ENCODE measurements at regions not wholly inside any gene's neighbourhood (a gene's known extent, or its start where the extent isn't known, plus 50 kb on each side); places are given as distances from the start of the nearest gene placed in this dataset.

DNA sequence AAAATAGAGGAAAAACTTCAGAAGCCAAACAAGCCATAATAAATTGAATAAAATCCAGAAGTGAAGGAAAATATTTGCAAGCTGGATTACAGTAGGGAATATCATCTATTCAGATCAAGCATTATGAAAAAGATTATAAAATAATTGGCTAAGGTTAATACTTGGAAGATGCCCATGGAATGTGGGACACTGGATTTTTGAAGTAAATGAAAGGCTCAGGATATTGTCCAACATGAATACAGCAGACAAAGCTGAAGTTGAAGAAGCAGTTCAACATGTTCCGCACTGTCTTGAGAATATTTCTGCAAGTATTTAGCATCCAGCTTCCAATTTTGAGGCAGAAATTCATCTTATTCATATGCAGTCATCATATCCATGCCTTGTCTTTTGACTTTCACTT, 1278.4 kb upstream of the GJE1 start:
- intact Hi-C loops (cut with DNase I; ENCODE audit: low total_unique reads) = no loop called here

DNA sequence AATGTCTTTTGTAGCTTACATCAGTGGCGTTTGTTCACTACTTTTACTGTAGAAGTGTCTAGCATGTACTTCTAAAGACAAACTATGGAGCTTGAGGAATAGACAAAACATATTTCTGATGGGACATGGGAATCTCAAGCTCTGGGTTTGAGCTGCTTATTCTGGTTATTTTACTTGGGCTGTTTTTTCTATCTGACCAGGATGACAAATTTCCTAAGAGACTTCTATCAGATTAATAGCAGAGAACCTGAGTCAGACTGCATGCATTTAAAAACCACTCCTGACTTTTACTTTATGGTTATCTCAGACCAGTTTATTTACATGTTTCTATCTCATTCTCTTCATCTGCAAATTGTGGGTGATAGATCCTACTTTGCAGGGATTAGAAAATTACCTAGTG, 1282.3 kb upstream of the GJE1 start:
- no peaks in the 10 kb centered on the region for H3K9me3 ChIP-seq
- no peaks in the 10 kb centered on the region for H3K36me3 ChIP-seq (ENCODE audit: low read depth, missing control alignments)
- 81 to 97% methylated on average over 1 of the region's 1 CpG for WGBS, 2 donors
- no peaks in the 10 kb centered on the region for H3K4me1 ChIP-seq
- no peak overlapping the region for H3K4me3 ChIP-seq
- H3K27ac ChIP-seq = no peak overlapping the region
- DNase-seq = no peak
- intact Hi-C loops (cut with DNase I; ENCODE audit: low total_unique reads) = no loop called here
- no peaks in the 10 kb centered on the region for H3K27me3 ChIP-seq
- TF ChIP-seq POLR2A (IDR thresholded peaks at IDR 0.05) = no peak
- TF ChIP-seq, protein P1, sequence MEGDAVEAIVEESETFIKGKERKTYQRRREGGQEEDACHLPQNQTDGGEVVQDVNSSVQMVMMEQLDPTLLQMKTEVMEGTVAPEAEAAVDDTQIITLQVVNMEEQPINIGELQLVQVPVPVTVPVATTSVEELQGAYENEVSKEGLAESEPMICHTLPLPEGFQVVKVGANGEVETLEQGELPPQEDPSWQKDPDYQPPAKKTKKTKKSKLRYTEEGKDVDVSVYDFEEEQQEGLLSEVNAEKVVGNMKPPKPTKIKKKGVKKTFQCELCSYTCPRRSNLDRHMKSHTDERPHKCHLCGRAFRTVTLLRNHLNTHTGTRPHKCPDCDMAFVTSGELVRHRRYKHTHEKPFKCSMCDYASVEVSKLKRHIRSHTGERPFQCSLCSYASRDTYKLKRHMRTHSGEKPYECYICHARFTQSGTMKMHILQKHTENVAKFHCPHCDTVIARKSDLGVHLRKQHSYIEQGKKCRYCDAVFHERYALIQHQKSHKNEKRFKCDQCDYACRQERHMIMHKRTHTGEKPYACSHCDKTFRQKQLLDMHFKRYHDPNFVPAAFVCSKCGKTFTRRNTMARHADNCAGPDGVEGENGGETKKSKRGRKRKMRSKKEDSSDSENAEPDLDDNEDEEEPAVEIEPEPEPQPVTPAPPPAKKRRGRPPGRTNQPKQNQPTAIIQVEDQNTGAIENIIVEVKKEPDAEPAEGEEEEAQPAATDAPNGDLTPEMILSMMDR (IDR thresholded peaks at IDR 0.05) = no peak

More for the DNA sequence above, 1278.4 kb upstream of the GJE1 start:
- WGBS, 2 donors = 63 to 67% methylated on average over 1 of the region's 1 CpG
- Histone ChIP-seq H3K9me3 (no peaks in the 10 kb centered on the region), H3K4me3 (no peak overlapping the region), H3K36me3 (ENCODE audit: low read depth, missing control alignments) (no peaks in the 10 kb centered on the region), H3K27ac (no peak overlapping the region), H3K4me1 (no peaks in the 10 kb centered on the region), H3K27me3 (no peaks in the 10 kb centered on the region)
- no peak for DNase-seq
- TF ChIP-seq, protein P1 (IDR thresholded peaks at IDR 0.05) = no peak
- TF ChIP-seq POLR2A (IDR thresholded peaks at IDR 0.05) = no peak

DNA sequence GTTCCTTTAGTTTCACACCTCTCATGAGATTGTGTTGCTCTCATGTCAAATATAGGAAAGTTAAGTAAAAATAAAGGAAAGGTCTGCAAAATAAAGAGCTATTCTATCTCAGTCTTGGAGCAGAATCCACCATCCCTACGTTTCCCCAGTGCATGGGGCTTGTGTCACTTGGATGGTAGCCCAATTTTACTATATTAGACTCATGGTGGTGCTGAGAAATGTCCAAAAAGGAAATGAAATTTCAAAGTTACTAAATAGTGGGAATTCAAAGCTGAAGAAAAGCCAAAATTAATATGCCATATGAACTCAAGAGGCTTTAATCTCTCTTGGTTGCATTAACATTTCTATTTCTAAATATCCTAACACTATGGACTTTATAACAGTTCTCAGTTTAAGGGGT, 1283.3 kb upstream of the GJE1 start:
- Histone ChIP-seq H3K36me3 (ENCODE audit: low read depth, missing control alignments) (no peaks in the 10 kb centered on the region), H3K4me3 (no peak overlapping the region), H3K9me3 (no peaks in the 10 kb centered on the region), H3K27ac (no peak overlapping the region), H3K27me3 (no peaks in the 10 kb centered on the region), H3K4me1 (no peaks in the 10 kb centered on the region)
- no peak for TF ChIP-seq POLR2A (IDR thresholded peaks at IDR 0.05)
- TF ChIP-seq, protein P1 (IDR thresholded peaks at IDR 0.05) = no peak
- WGBS, 2 donors = 67% methylated on average over 1 of the region's 1 CpG
- intact Hi-C loops (cut with DNase I; ENCODE audit: low total_unique reads) = no loop called here
- DNase-seq = no peak

DNA sequence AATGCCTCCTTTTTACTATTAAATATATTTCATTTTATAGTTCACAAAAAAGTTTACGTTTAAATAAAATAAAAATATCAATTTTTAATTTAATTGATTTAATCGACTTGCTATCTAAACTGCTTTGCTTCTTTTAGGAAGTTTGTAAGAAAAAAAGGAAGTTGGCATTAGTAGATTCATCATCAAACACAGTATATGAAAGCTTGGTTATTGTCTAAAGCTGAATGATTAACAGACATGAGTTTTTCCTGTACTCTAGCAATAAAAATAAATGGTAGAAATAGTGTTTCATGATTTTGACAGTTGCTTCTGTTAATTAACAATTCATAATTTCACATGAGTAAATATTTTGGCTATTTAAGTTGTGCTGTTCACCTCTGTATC, 1285.5 kb upstream of the GJE1 start:
- TF ChIP-seq, protein P1 (IDR thresholded peaks at IDR 0.05) = no peak
- TF ChIP-seq POLR2A (IDR thresholded peaks at IDR 0.05) = no peak
- intact Hi-C loops (cut with DNase I; ENCODE audit: low total_unique reads) = no loop called here
- H3K4me3 ChIP-seq = no peak overlapping the region
- H3K36me3 ChIP-seq (ENCODE audit: low read depth, missing control alignments) = no peaks in the 10 kb centered on the region
- WGBS, 2 donors = 77 to 89% methylated on average over 2 of the region's 2 CpGs
- no peaks in the 10 kb centered on the region for H3K9me3 ChIP-seq
- no peaks in the 10 kb centered on the region for H3K4me1 ChIP-seq
- H3K27ac ChIP-seq = no peak overlapping the region
- no peaks in the 10 kb centered on the region for H3K27me3 ChIP-seq
- DNase-seq = no peak

DNA sequence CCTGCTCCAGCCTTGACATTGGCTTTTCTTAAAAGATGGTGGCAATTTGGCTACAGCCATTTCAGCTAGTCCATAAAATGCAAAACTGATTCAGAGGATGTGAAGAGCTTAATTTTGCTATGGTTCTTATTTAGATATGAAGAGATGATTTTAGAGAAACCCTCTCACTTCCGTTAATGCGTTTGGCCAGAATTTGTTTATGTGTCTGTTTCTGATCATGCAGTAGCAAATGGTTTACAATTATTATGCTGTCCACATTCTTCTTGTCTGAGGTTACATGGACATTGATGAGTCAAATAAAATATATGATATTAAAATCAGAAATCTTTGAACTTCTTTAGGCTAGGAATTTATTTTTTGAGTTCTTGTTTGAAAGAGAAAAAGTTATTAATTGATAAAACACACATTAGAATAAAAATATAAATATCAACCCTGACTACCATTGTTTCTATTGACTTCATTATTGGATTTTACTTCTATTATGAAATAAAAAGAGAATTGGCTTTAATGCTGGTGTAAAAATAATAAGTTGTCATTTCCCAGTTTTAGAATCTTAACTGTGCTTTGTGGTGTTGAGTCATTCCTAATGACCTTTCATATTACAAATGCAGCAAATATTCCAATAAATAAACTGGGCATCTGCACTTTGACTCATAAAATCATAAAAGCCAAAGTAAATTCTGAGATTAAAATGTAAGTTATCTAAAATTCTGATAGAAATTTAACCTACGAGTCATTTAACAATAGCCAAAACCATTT, 1286.0 kb upstream of the GJE1 start:
- Histone ChIP-seq H3K27me3 (no peaks in the 10 kb centered on the region), H3K27ac (no peak overlapping the region), H3K4me3 (no peak overlapping the region), H3K4me1 (no peaks in the 10 kb centered on the region), H3K9me3 (no peaks in the 10 kb centered on the region), H3K36me3 (ENCODE audit: low read depth, missing control alignments) (no peaks in the 10 kb centered on the region)
- 94 to 97% methylated on average over 3 of the region's 3 CpGs for WGBS, 2 donors
- TF ChIP-seq, protein P1 (IDR thresholded peaks at IDR 0.05) = no peak
- intact Hi-C loops (cut with DNase I; ENCODE audit: low total_unique reads) = no loop called here
- no peak for DNase-seq
